H9 (cell line): ENCODE measurements at regions not wholly inside any gene's neighbourhood (a gene's known extent, or its start where the extent isn't known, plus 50 kb on each side); places are given as distances from the start of the nearest gene placed in this dataset.

Source experiments
- DNase-seq: peaks from one replicate; pipeline ENCODE4 v3.0.0-alpha.2; 2017
- H2AFZ ChIP-seq: one replicate; pipeline ENCODE4 v1.6.1; 2013; ENCODE audit warnings: mild to moderate bottlenecking, low read length, control low read depth, moderate library complexity
- H2AK5ac ChIP-seq: 2 replicates; pipeline ENCODE4 v1.6.1; 2013; ENCODE audit warnings: low read length, control low read depth, mixed read lengths; ENCODE audit not compliant: insufficient read length
- H2BK120ac ChIP-seq: one replicate; pipeline ENCODE4 v1.6.1; 2013; ENCODE audit warnings: low read depth, mild to moderate bottlenecking, low read length, control low read depth, inconsistent platforms; ENCODE audit not compliant: poor library complexity, severe bottlenecking
- H2BK12ac ChIP-seq: 2 replicates; pipeline ENCODE4 v1.6.1; 2013; ENCODE audit warnings: low read length, control low read depth, mixed read lengths, low read depth; ENCODE audit not compliant: insufficient read length
- H2BK15ac ChIP-seq: 2 replicates; pipeline ENCODE4 v1.6.1; 2013; ENCODE audit warnings: low read depth, low read length, control low read depth
- H2BK20ac ChIP-seq: one replicate; pipeline ENCODE4 v1.6.1; 2013; ENCODE audit warnings: low read depth, mild to moderate bottlenecking, low read length, control low read depth, inconsistent platforms; ENCODE audit not compliant: poor library complexity, severe bottlenecking
- H2BK5ac ChIP-seq: 2 replicates; pipeline ENCODE4 v1.6.1; 2013; ENCODE audit warnings: low read length, control low read depth, mixed read lengths; ENCODE audit not compliant: insufficient read length
- H3K14ac ChIP-seq: 2 replicates; pipeline ENCODE4 v1.6.1; 2013; ENCODE audit warnings: low read length, control low read depth; ENCODE audit not compliant: insufficient read depth
- H3K18ac ChIP-seq: 2 replicates; pipeline ENCODE4 v1.6.1; 2013; ENCODE audit warnings: low read depth, mild to moderate bottlenecking, mixed read lengths, low read length, control low read depth; ENCODE audit not compliant: insufficient read length
- H3K23ac ChIP-seq: 2 replicates; pipeline ENCODE4 v1.6.1; 2013; ENCODE audit warnings: low read length, control low read depth, mixed read lengths, low read depth; ENCODE audit not compliant: insufficient read length
- H3K23me2 ChIP-seq: 2 replicates; pipeline ENCODE4 v1.6.1; 2013; ENCODE audit warnings: low read depth, mild to moderate bottlenecking, mixed read lengths, low read length, control low read depth; ENCODE audit not compliant: insufficient read length, poor library complexity, severe bottlenecking
- H3K27ac ChIP-seq: 2 replicates; pipeline ENCODE4 v1.5.1; 2013; ENCODE audit warnings: low read length, control low read depth, mixed read lengths, low read depth; ENCODE audit not compliant: insufficient read length
- H3K27me3 ChIP-seq: 2 replicates; pipeline ENCODE4 v1.6.1; 2013; ENCODE audit warnings: low read length, control low read depth, inconsistent platforms; ENCODE audit not compliant: insufficient read depth
- H3K4ac ChIP-seq: 2 replicates; pipeline ENCODE4 v1.6.1; 2013; ENCODE audit warnings: low read depth, mild to moderate bottlenecking, control low read depth, inconsistent platforms, low read length, moderate library complexity
- H3K4me1 ChIP-seq: 2 replicates; pipeline ENCODE4 v1.6.1; 2013; ENCODE audit warnings: low read length, control low read depth, inconsistent platforms; ENCODE audit not compliant: insufficient read depth
- H3K4me2 ChIP-seq: 2 replicates; pipeline ENCODE4 v1.6.1; 2013; ENCODE audit warnings: low read length, control low read depth, mixed read lengths; ENCODE audit not compliant: insufficient read length, insufficient read depth
- H3K56ac ChIP-seq: 2 replicates; pipeline ENCODE4 v1.6.1; 2013; ENCODE audit warnings: low read depth, mild to moderate bottlenecking, mixed read lengths, low read length, control low read depth; ENCODE audit not compliant: insufficient read length
- H3K79me1 ChIP-seq: 2 replicates; pipeline ENCODE4 v1.6.1; 2013; ENCODE audit warnings: low read depth, mild to moderate bottlenecking, moderate library complexity, low read length, control low read depth, inconsistent platforms; ENCODE audit not compliant: insufficient read depth, poor library complexity, severe bottlenecking
- H3K79me2 ChIP-seq: 2 replicates; pipeline ENCODE4 v1.6.1; 2013; ENCODE audit warnings: low read length, control low read depth, inconsistent platforms; ENCODE audit not compliant: insufficient read depth
- H3K9ac ChIP-seq: 2 replicates; pipeline ENCODE4 v1.6.1; 2013; ENCODE audit warnings: low read length, control low read depth, mixed read lengths; ENCODE audit not compliant: insufficient read length; ENCODE audit errors: extremely low read depth
- H3K9me3 ChIP-seq: one replicate; pipeline ENCODE4 v1.6.1; 2013; ENCODE audit warnings: low read depth, low read length, inconsistent platforms; ENCODE audit not compliant: control insufficient read depth
- H3T11ph ChIP-seq: one replicate; pipeline ENCODE4 v1.6.1; 2013; ENCODE audit warnings: mild to moderate bottlenecking, low read length, control low read depth, inconsistent platforms
- H4K20me1 ChIP-seq: one replicate; pipeline ENCODE4 v1.6.1; 2013; ENCODE audit not compliant: control insufficient read depth, insufficient read length, insufficient read depth
- H4K5ac ChIP-seq: 2 replicates; pipeline ENCODE4 v1.6.1; 2013; ENCODE audit warnings: low read depth, mild to moderate bottlenecking, mixed read lengths, low read length, control low read depth; ENCODE audit not compliant: insufficient read length
- H4K8ac ChIP-seq: replicated peaks from 2 replicates; pipeline ENCODE4 v1.6.1; 2013; ENCODE audit warnings: low read length, control low read depth, mixed read lengths, low read depth; ENCODE audit not compliant: insufficient read length
- H4K91ac ChIP-seq: 2 replicates; pipeline ENCODE4 v1.6.1; 2013; ENCODE audit warnings: low read depth, mild to moderate bottlenecking, moderate library complexity, mixed read lengths, low read length, control low read depth; ENCODE audit not compliant: insufficient read length
- H3K27ac Mint-ChIP-seq, 3 experiments: 2 replicates in 2 of 3; 3 replicates in 1 of 3; pipeline ENCODE4 v1.8.0; 2020 to 2021; ENCODE audit warnings: mixed read lengths in 3 of 3, mild to moderate bottlenecking in 1 of 3, moderate library complexity in 1 of 3
- H3K27me3 Mint-ChIP-seq: 2 replicates; pipeline ENCODE4 v1.8.0; 2021; ENCODE audit warnings: low read depth, mild to moderate bottlenecking, moderate library complexity, mixed read lengths
- H3K36me3 Mint-ChIP-seq, 3 experiments: 2 replicates in 2 of 3; 3 replicates in 1 of 3; pipeline ENCODE4 v1.8.0; 2020 to 2021; ENCODE audit warnings: low read depth in 3 of 3, mixed read lengths in 3 of 3; ENCODE audit not compliant: insufficient read depth in 1 of 3
- H3K4me1 Mint-ChIP-seq, 2 experiments: 2 replicates each; pipeline ENCODE4 v1.8.0; 2020; ENCODE audit warnings: mixed read lengths in 2 of 2
- H3K4me3 Mint-ChIP-seq, 2 experiments: 2 replicates in 1 of 2; 3 replicates in 1 of 2; pipeline ENCODE4 v1.8.0; 2020 to 2021; ENCODE audit warnings: mild to moderate bottlenecking in 2 of 2, mixed read lengths in 2 of 2, moderate library complexity in 1 of 2
- H3K9me3 Mint-ChIP-seq, 2 experiments: 2 replicates in 1 of 2; 3 replicates in 1 of 2; pipeline ENCODE4 v1.8.0; 2020; ENCODE audit warnings: mild to moderate bottlenecking in 2 of 2, mixed read lengths in 2 of 2, moderate library complexity in 1 of 2
- WGBS: extraction: QIAGEN DNeasy Blood & Tissue Kit; methylation state at CpG from one replicate; pipeline ENCODE4 v1.1.7; 2013; ENCODE audit warnings: missing lambda C conversion rate, low lambda C conversion rate, mixed read lengths; ENCODE audit not compliant: insufficient read length; ENCODE audit errors: extremely low coverage; 5-methylcytosine and 5-hydroxymethylcytosine counted together
- TF ChIP-seq, protein P1 (sequence below): fragments of 200-600 bp; sonication (generic); conservative IDR thresholded peaks from 3 replicates; pipeline ENCODE4 v1.8.0; 2021; ENCODE audit warnings: antibody characterized with exemption, mild to moderate bottlenecking

DNA sequence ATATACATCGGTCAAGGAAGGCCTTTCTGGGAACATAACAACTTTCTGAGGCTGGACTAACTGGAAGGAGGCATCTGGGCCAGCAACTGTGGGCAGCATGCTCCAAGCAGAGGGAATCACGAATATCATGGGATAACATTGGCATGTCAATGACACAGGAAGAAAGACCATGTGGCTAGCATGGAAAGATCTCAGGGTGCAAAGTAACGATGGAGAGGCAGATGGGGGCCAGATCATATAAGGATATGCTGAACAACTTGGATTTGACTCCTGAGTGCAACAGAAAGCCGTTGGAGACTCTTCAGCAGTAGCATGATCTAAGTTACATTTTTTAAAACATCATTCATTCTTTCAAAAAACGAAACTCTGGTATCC, 133.6 kb downstream of the FOXI3 start:
- H3K9me3 Mint-ChIP-seq = no peaks in the 10 kb centered on the region; a peak in 2 of 5 replicates
- Histone ChIP-seq H3K79me1 (no peaks in the 10 kb centered on the region), H3K23me2 (no peaks in the 10 kb centered on the region), H4K91ac (no peak overlapping the region), H3K27ac (no peak overlapping the region), H3K9ac (no peak overlapping the region), H4K5ac (no peak overlapping the region), H4K20me1 (no peaks in the 10 kb centered on the region), H2AFZ (no peak overlapping the region), H2BK12ac (no peak overlapping the region), H2BK15ac (no peak overlapping the region), H3T11ph (no peak overlapping the region), H2BK5ac (no peak overlapping the region), H3K56ac (no peak overlapping the region), H3K4ac (no peak overlapping the region), H2BK20ac (no peak overlapping the region), H4K8ac (no peak overlapping the region), H3K4me2 (no peak overlapping the region), H3K14ac (no peak overlapping the region), H3K27me3 (no peaks in the 10 kb centered on the region; the same call in 1 of the 2 replicates), H2BK120ac (no peak overlapping the region), H2AK5ac (no peak overlapping the region), H3K9me3 (no peaks in the 10 kb centered on the region), H3K18ac (no peak overlapping the region), H3K23ac (no peak overlapping the region), H3K79me2 (no peaks in the 10 kb centered on the region), H3K4me1 (no peaks in the 10 kb centered on the region)
- H3K27me3 Mint-ChIP-seq = no peaks in the 10 kb centered on the region; the same call in 1 of the 2 replicates
- no CpG with 5 or more reads among the region's 5 CpGs for WGBS
- TF ChIP-seq, protein P1, sequence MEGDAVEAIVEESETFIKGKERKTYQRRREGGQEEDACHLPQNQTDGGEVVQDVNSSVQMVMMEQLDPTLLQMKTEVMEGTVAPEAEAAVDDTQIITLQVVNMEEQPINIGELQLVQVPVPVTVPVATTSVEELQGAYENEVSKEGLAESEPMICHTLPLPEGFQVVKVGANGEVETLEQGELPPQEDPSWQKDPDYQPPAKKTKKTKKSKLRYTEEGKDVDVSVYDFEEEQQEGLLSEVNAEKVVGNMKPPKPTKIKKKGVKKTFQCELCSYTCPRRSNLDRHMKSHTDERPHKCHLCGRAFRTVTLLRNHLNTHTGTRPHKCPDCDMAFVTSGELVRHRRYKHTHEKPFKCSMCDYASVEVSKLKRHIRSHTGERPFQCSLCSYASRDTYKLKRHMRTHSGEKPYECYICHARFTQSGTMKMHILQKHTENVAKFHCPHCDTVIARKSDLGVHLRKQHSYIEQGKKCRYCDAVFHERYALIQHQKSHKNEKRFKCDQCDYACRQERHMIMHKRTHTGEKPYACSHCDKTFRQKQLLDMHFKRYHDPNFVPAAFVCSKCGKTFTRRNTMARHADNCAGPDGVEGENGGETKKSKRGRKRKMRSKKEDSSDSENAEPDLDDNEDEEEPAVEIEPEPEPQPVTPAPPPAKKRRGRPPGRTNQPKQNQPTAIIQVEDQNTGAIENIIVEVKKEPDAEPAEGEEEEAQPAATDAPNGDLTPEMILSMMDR = no peak
- H3K36me3 Mint-ChIP-seq = no peaks in the 10 kb centered on the region
- peaks cover 20 to 23% of the 10 kb centered on the region in 2 experiments for H3K4me1 Mint-ChIP-seq
- no peak overlapping the region for H3K4me3 Mint-ChIP-seq
- H3K27ac Mint-ChIP-seq = no peak overlapping the region
- no peak for DNase-seq
